ENCODE measurements at regions not wholly inside any gene's neighbourhood (a gene's known extent, or its start where the extent isn't known, plus 50 kb on each side); places are given as distances from the start of the nearest gene placed in this dataset.

DNA sequence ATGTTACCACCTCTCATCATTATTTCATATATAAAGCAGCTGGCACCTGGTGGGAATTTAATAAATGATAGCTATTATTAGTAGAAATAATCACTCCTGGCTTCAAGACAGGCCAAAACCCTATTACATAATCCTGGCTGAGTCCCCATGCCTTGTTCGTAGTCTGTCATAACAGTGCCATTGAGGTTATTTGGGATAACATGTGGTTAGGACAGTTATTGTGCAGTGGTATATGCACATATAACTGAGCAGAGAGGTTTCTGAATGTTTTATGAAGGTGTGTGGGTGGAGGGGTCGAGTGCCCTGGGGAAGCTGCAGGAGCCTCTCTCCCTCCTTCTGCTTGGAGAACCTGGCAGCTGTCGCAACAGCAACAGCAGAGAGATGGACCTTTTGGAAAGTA is 162.4 kb upstream of the NABP1 start:
- DNase-seq (ENCODE audit: low read depth) = no peak

DNA sequence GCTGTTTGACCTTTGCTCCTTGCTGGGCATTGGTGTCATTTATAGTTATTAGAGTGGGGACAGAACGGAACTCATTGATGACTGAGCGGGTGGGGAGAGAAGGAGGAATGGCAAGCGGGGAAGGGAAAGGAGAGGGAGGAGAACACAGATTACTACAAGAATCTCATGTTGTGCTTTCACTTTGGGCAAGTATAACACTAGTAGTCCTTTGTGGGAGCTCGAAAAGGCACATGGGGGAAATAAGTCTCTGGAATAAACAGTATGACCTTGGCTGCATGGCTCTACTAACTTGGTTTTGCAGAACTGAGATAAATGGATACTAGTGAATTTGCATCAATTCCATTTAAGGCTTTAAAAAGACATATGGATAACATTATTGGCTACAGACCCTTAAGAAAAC is 161.7 kb upstream of the NABP1 start:
- no peak for DNase-seq (ENCODE audit: low read depth)

DNA sequence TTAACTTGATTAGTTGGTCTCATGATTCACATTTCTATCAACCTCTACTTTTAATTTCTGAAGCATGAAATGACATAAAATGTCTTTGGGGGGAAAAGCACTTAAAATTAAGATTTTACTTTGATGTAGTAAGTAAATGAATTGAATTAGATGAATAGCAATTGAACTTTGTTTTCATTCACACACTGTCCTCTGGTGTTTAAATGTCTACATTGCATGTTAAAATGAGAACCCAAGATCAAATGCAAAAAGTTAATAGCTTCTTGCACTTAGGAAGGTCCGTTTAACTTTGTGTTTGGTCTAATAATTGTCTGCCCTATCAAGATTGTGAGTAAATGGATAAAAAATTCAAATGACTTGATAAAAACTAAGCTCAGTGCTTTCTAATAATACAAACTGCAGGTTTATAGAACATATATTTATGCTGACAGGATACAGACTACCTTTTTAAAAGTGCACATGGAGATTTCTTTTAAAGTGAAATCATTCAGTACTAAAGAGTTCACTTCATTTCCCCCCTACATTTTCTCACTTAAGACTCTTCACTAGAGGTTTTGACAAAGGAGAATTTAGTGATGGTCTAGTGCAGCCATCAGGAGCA is 156.2 kb upstream of the NABP1 start:
- DNase-seq (ENCODE audit: low read depth) = peak; percentile 57

DNA sequence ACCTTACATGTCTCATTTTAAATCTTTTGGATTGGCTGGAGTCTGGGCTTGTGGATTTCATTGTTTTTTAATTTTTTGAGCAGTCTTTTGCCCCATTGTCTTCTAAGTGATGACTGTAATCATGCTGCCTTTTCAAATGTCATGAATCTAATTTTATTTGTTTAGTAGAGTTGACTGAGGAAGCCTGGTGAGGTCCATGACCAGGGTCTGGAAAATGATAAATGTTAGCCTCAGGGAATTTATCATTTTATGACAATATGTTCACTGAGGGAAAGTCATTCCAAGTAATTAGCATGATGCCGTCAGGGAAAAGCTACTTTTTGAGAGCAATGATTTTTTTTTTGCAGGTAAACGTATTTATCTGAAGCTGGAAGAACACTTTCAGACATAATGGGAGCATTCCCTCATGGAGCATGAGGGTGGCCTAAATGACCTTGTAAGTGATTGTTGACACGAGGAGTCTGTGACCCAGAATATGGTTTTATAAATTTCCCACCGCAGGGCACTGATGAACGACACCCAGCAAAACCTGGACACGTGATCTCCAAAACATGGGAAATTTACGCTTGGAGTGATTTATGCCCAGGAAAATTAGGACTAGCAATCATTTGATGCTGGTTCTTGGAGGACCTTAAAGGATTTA is 155.3 kb upstream of the NABP1 start:
- DNase-seq (ENCODE audit: low read depth) = no peak

DNA sequence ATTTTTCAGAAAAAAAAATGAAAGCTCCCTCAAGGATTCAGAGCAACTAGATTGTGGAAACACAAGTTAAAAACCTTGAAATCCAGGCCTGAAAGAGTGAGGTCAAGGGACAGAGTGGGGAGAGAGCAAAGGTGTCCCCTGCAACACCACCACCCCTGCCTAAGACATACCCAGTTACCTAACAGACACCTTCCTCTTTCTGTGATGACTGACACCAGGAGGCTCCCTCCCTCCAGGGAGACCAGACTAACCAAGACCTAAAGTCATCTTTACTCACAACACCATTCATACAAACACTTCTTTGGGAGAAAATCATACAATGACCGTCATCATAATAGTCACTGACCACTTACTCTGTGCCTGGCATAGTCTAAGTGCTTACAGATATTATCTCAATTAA is 151.8 kb upstream of the NABP1 start:
- DNase-seq (ENCODE audit: low read depth) = no peak

DNA sequence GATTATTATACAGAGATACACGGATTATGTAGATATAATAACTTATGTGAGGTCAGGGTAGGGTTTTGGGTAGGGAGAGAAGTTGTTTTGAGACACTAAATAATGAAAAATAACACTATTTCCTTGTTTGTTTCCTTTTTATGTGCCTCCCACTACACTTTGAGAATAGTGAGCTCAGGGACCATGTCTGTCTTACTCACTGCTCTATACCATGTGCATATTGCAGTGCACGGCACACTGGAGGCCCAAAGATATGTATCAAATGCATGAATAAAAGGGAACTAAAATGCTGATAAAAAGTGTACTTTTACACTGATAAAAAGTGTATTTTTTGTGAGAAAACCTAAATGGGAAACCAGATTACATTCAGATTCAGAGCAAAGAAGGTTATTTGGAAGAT is 151.4 kb upstream of the NABP1 start:
- DNase-seq (ENCODE audit: low read depth) = no peak

DNA sequence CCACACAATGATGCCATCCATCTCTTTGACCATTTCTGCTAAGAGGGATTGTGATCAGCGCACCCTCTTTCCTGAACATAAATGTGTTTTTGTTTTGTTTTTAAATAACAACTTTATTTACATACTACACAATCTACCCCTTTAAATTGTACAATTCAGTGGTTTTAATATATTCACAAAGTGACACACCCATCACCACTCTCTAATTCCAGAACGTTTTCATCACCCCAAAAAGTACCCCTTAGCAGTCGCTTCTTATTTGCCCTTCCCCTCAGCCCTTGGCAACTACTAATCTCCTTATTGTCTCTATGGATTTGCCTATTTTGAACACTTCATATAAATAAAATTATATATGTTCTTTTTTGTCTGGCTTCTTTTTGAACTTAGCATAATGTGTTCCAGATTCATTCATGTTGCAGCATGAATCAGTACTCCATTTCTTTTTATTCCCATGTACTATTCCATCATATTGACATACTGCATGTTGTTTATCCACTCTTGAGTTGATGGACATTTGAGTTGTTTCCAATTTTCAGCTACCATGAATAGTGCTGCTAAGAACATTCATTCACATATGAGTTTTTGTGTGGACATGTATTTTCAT is 150.9 kb upstream of the NABP1 start:
- no peak for DNase-seq (ENCODE audit: low read depth)

DNA sequence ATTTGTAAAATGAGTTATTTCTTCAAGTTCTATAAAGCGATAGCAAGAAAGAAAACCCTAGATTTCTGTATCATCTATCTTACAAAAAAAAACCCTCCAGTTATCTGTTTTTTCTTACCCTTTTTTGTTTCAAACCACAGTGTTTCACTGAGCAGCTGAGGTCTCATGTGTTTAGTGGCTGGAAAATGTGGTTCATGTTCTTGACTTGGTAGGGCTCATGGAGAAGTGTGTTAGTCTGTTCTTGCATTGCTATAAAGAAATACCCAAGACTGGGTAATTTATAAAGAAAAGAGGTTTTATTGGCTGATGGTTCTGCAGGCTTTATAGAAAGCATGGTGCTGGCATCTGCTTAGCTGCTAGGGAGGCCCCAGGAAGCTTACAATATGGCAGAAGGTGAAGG is 147.3 kb upstream of the NABP1 start:
- no peak for DNase-seq (ENCODE audit: low read depth)

DNA sequence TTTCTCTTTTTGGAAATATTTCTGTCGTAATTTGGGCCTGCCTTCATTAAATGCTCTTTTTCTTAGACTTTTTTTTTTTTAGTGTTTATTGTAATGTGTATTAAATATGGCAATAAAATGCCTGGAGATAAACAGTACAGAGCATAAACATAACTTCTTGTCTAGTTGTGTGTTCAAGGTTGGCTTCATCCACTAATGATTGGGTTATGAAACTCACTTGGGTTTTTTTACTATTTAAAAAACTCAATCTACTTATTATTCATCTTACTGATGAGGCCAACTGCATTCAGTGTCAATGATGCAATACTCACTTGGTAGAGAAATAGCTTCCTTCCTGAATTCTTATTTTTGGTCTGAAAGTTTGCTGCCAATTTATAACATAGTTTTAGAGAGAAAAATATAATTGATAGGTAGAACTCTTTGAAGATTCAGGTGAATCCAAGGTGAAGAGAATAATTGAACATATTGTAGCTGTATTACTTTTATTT is 144.2 kb upstream of the NABP1 start:
- DNase-seq (ENCODE audit: low read depth) = no peak

DNA sequence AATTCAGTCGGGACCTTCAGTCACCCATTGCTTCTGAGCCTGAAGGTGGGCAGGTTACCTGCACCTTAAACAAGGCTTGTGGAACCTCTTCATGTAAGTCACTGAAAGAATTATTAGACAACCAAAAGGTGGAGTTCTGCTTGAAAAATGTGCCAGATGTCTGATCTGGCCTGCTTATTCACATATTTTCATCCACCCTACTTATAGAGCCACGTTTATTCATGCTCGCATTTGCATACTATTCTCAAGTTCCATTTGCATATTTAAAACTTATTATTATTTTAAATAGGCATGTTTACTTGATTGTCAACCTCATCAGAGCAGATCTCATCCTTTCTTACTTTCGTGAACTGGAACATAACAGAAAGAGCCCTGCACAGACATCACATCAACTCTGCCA is 140.0 kb upstream of the NABP1 start:
- DNase-seq (ENCODE audit: low read depth) = no peak

DNA sequence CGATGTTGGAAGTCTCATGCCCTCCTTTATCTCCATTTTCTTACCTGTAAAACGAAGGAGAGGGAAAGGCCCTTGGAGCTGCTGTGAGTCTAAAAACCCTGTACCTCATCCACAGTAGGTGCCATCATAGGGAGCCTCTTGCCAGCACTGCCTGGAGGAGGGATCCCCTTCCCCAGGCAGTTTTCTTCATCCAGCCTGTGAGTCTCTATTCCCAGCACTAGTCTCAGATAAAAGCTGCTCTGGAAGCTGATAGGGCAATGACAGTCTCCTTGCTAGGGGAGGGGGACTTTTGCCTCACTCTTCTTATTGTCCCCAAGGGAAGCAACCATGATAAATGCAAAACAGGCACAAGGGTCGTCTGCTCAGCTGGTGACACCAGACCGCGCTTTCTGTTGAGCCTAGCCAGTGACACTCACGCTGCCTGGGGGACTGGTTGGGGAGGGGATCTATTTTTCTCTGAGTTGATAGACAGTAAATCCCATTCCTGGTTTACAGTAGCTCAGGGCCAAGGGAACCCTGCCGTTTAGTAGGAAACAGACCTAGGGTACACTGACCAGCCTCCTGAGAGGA is 139.5 kb upstream of the NABP1 start:
- no peak for DNase-seq (ENCODE audit: low read depth)

DNA sequence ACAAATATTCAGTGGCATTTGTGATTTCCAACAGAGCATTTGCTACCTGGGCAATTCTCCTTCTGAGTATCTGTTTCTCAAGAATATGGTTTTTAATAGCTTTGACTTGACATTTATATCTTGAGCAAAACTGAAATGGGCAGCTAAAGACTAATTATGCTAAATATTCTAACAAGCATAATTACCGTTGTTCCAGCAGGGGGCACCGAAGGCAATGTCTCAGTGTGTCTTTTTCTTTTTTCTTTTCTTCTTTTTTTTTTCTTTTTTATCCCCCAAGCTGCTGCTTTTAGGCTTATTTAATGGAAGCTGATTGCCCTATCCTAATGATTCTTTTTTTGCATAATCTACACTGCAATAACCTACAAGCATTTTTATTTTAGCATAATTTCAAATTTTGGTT is 138.9 kb upstream of the NABP1 start:
- peak; percentile 64 for DNase-seq (ENCODE audit: low read depth)

DNA sequence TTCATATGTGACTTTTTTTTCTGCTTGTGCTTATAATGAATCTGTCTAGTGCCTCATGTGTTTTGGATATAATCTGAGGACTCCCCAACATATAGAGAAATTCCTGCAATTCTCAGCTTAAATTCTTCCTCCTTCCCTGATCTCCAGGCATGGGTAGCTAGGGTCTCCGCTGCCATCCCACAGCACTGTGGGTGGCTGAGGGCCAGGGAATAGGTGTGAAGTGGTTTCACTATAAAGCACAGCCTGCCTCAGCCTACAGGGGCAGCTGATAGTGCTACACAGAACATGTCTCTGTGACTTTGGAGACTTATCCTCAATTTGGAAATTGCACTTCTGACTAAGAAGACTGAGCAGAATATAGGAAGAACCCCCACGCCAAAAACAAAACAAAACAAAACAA is 137.3 kb upstream of the NABP1 start:
- DNase-seq (ENCODE audit: low read depth) = no peak

DNA sequence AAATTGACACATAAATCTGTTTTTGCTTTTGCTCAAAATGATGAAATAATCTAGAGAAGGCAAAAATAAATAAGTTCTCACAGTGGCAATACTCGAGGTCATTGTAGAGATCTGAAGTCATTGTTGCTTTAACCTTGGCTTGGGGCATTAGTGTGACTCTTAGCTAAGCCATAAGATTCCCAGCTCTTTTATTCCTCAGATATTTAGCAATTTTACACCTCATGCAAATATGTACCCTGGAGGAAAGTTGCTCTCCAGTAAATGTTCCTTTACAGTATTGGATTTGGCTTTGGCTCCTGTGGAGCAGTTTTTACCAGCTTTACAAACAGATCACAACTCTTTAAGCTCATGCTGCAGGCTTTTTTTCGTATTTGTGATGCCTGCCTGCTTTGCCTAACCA is 134.2 kb upstream of the NABP1 start:
- no peak for DNase-seq (ENCODE audit: low read depth)

DNA sequence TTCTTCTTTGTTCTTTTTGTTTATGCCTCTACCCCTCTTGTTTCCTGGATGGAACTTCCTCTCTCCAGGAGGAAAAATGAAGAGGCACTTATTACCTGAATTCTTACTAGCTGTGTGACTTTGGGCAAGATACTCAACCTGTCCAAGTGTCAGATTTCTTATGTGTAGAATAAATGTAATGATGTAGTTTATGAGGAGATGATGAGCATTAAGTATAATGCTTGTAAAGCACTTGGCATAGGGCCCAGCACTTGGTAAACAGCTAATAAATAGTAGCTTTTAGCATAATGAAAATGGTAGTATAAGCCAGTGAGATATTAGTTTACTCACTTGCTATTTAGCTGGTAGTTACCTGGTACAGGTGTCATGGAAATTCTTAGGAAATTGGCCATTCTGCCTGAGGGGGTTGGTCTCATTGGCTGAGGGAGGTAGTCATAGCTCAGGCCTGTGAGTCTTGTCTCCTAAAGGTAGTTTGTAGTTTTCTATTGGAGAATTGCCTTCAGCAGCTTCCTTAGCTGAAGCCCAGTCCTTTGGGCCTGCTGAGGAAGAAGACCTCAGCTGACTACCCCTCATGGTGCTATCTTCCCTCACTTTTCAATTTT is 133.4 kb upstream of the NABP1 start:
- no peak for DNase-seq (ENCODE audit: low read depth)

DNA sequence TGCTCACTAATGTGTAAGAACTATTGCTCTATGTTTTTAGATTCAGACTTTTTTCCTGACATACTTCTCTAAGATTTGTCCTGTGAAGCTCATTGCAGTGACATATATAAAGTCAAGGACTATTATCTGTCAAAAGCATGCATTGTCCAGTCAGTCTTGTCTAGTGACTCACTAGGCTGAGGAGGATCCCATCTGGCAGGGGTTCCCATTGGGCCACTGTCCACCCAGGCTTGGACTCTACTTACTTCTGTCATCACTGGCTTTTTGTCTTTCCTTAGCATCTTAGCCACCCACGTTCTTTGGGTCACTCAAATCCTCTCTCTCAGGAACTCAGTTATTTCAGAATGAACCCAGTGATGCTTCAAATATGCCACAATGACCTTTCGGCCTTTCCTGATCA is 132.6 kb upstream of the NABP1 start:
- no peak for DNase-seq (ENCODE audit: low read depth)

DNA sequence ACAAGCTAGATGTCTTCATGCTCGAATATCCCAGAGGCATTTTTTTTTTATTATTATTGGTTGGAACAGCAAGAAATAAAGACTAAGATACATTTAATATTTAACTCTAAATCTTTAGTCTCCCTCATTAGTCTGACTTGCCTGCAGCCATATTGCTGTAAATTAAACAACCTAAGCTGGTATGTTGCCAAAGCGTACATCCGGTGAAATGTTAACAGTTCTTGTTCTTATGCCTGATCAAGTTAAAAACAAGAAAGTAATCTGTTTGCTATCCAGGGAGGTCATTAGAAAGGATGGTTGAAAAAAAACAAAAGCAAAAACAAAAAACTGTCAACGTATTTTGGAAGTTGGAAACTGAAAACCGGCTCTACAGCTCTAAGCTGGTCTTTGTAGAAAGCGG is 125.9 kb upstream of the NABP1 start:
- DNase-seq (ENCODE audit: low read depth) = no peak

DNA sequence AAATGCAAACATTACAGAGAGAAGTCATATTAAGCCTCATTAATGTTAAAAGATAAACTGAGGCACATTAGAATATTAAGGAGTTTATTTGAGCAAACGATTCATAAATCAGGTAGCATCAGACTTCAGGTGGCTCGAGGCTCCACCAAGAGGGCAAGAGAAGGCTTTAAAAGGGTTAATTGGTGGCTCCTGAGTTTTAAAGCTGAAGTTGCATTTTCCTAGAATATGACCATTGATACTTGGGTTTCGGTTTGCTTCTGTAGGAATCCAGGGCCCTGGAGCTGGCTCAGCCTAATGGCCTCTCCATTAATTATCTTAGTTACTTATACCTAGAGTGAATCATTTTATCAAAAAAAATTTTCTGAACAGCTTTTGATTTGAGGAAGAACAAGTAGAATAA is 123.7 kb upstream of the NABP1 start:
- DNase-seq (ENCODE audit: low read depth) = no peak

DNA sequence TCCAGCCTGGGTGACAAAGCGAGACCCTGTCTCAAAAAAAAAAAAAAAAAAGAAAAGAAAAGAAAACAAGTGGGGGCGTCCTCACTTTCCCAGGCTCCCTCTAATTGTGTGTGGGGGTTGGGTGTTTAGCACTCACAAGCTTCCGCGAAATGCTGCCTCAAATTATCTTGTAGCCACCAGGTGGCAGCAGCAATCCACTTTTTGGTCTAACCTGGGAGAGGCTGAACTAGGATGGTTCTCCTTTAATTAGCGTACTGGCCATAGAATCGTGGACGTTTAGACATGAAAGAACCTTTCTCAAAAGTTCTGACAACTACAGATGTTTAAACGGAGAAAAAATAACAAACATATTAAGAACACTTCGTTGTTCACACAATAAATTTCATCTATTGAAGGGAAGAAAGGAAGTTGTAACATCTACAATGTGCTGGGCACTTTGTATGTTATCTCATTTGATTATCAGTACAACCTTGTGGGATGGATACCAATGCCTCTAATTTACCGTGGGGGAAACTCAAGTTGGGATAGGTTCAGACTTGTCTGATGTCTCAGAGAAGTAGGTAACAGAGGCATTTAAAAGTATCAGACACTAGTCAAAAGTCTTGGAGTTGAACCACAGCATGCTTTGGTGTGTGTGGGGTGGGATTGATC is 122.7 kb upstream of the NABP1 start:
- DNase-seq (ENCODE audit: low read depth) = peak; percentile 86

DNA sequence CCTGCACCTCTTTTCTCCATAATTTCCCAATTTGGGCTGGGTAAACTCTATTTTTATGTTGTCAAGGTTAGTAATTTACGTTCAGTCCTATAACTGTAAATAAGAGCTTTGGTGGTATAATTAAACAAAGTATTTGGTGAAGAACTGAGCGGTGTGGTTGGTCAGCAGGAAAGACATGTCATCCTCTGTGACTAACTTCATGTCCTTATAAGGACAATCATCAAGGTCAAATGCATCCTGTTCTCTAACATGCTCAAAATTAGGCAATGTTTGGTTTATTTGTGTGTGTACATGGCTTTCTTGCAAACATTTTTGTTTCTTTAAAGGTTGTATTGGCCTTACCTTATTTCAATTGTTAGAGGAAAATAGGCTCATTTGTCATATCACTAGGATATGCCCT is 121.5 kb upstream of the NABP1 start:
- no peak for DNase-seq (ENCODE audit: low read depth)

DNA sequence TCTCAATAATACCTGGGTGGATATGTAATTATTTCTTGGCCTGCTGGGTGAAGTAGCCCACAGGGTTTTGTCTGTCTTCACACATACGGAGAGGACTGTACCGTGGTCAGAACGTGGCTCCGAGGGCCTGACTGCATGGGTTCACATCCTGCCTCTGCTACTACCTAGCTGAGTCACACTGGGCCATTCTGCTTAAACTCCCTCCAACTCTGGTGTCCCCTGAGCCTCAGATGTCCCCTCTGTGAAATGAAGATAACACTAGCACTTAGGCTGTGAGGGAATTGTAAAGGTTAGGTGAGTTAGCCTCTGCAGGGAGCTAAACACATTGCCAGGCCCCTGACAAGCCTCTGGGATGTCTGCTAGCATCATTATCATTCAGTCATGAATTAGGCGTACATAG is 120.1 kb upstream of the NABP1 start:
- DNase-seq (ENCODE audit: low read depth) = no peak

DNA sequence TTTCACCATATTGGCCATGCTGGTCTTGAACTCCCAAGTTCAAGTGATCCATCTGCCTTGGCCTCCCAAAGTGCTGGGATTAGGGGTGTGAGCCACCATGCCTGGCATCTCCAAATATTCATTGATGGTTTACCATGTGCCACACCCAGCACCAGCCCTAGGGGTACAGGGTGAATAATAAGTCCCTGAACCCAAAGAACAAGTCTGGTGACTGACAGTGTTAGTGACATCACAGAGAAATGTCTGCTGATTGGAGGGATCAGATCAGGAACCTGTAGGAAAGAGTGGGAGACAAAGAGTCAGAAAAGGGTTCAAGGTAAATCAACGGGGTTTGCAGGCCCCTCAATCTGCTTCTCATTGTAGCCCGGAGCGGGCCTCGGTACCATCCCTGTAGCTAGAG is 118.4 kb upstream of the NABP1 start:
- DNase-seq (ENCODE audit: low read depth) = no peak

Measured in ELR (cell line).